ENCODE measurements at regions not wholly inside any gene's neighbourhood (a gene's known extent, or its start where the extent isn't known, plus 50 kb on each side); places are given as distances from the start of the nearest gene placed in this dataset.

- TF ChIP-seq CTCF (IDR thresholded peaks at IDR 0.05; ENCODE audit: low read depth, low read length) (no peak), POLR2A (IDR thresholded peaks at IDR 0.05; ENCODE audit: extremely low read depth, insufficient read length) (no peak), MAX (IDR thresholded peaks at IDR 0.05; ENCODE audit: low read depth, low read length) (no peak), MYC (IDR thresholded peaks at IDR 0.05; ENCODE audit: low read depth, low read length) (no peak)
Observed at GRCh38 chr4:154036856-154037255, 248.0 kb upstream of the SFRP2 start.

Measured in NB4 (cell line).